ENCODE measurements at regions not wholly inside any gene's neighbourhood (a gene's known extent, or its start where the extent isn't known, plus 50 kb on each side); places are given as distances from the start of the nearest gene placed in this dataset.
"Not testable (repeated sequence)": the region's sequence is repeated elsewhere in the genome, so short reads cannot be mapped to it uniquely, and the experiment has no call there.

DNA sequence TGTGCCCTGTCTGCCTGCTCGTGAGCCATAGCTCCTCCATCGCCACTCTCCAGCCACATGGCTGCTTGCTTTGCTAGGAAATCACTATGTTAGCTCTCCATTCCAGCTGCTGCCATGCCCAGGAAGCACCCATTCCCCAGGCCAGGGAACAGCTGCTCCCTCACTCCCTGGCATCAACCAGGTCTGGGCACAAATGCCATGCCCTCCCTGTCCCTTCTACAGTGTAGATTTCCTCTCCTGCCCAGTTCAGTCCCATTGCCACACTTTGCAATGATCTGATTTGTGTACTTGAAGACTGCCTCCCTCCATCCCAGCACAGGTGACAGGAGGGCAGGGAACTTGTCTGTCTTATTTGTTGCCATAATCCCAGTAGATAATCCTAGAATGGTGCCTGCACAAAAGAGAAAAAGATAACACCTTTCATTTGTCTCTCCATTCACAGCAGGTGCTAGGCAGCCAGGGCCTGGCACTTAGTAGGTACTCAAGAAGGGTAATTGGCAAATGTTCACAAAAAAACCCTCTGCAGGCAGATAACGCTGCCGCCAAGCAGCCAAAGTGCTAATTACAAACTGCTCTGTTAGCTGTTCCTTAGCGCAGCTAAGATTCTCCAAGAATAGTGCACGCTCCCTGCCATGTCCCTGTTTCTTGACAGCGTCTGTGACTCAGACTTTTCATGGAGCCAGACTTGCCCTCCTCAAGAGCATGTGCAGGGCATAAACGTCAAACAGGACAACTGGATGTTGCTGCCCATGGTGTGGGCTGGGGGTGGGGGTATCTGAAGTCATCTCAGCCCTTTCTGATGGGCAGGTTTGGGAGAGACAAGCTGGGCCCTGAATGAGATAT is 69.1 kb downstream of the ARL6IP4 start:
- Mint-ChIP-seq H3K27me3 (ENCODE audit: unreplicated experiment) (no peaks in the 10 kb centered on the region), H3K27ac (ENCODE audit: unreplicated experiment) (no peak overlapping the region), H3K36me3 (ENCODE audit: insufficient read depth, unreplicated experiment) (no peaks in the 10 kb centered on the region), H3K4me3 (ENCODE audit: low read depth, unreplicated experiment) (no peak overlapping the region), H3K9me3 (ENCODE audit: low read depth, unreplicated experiment) (no peaks in the 10 kb centered on the region), H3K4me1 (ENCODE audit: low read depth, unreplicated experiment) (no peaks in the 10 kb centered on the region)
- CTCF ChIA-PET: interaction anchor here (0.5 to 0.6 kb wide), 2 partner anchors 112 to 227 kb away, joined by 3 read pairs; no protein-coding TSS in a partner anchor
- BruUV-seq (replicated peaks): no TSS peak
- intact Hi-C loops (cut with micrococcal nuclease; ENCODE audit: unreplicated experiment): no loop called here
- TF ChIP-seq, protein P1, sequence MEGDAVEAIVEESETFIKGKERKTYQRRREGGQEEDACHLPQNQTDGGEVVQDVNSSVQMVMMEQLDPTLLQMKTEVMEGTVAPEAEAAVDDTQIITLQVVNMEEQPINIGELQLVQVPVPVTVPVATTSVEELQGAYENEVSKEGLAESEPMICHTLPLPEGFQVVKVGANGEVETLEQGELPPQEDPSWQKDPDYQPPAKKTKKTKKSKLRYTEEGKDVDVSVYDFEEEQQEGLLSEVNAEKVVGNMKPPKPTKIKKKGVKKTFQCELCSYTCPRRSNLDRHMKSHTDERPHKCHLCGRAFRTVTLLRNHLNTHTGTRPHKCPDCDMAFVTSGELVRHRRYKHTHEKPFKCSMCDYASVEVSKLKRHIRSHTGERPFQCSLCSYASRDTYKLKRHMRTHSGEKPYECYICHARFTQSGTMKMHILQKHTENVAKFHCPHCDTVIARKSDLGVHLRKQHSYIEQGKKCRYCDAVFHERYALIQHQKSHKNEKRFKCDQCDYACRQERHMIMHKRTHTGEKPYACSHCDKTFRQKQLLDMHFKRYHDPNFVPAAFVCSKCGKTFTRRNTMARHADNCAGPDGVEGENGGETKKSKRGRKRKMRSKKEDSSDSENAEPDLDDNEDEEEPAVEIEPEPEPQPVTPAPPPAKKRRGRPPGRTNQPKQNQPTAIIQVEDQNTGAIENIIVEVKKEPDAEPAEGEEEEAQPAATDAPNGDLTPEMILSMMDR (IDR thresholded peaks at IDR 0.05; ENCODE audit: unreplicated experiment): no peak
- no peak for DNase-seq

DNA sequence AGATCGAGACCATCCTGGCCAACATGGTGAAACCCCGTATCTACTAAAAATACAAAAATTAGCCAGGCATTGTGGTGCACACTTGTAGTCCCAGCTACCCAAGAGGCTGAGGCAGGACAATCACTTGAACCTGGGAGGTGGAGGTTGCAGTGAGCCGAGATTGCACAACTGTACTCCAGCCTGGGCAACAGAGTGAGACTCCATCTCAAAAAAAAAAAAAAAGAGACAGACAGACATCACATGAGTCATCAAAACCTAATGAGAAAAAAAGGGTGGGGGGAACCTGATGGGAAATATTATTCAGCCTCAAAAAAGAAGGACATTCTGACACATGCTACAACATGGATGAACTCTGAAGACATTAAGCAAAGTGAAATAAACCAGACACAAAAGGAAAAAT is 67.4 kb downstream of the ARL6IP4 start:
- H3K9me3 Mint-ChIP-seq (ENCODE audit: low read depth, unreplicated experiment); DNase-seq; H3K36me3 Mint-ChIP-seq (ENCODE audit: insufficient read depth, unreplicated experiment); H3K27me3 Mint-ChIP-seq (ENCODE audit: unreplicated experiment); BruUV-seq (replicated peaks); H3K27ac Mint-ChIP-seq (ENCODE audit: unreplicated experiment); H3K4me3 Mint-ChIP-seq (ENCODE audit: low read depth, unreplicated experiment); intact Hi-C loops (cut with micrococcal nuclease; ENCODE audit: unreplicated experiment); H3K4me1 Mint-ChIP-seq (ENCODE audit: low read depth, unreplicated experiment): not testable (repeated sequence)
- CTCF ChIA-PET: interaction anchor here (0.7 kb wide), 1 partner anchor 66 kb away, joined by 6 read pairs; no protein-coding TSS in a partner anchor

GRCh38 chr12:123047289-123047688 is 66.8 kb downstream of the ARL6IP4 start:
- H3K27ac Mint-ChIP-seq (ENCODE audit: unreplicated experiment): no peak overlapping the region
- no TSS peak for BruUV-seq (replicated peaks)
- intact Hi-C loops (cut with micrococcal nuclease; ENCODE audit: unreplicated experiment): no loop called here
- H3K4me3 Mint-ChIP-seq (ENCODE audit: low read depth, unreplicated experiment): no peak overlapping the region
- CTCF ChIA-PET: interaction anchor here (0.7 kb wide), 1 partner anchor 100 kb away, joined by 3 read pairs; no protein-coding TSS in a partner anchor
- H3K27me3 Mint-ChIP-seq (ENCODE audit: unreplicated experiment): no peaks in the 10 kb centered on the region
- H3K36me3 Mint-ChIP-seq (ENCODE audit: insufficient read depth, unreplicated experiment): no peaks in the 10 kb centered on the region
- H3K9me3 Mint-ChIP-seq (ENCODE audit: low read depth, unreplicated experiment): no peaks in the 10 kb centered on the region
- H3K4me1 Mint-ChIP-seq (ENCODE audit: low read depth, unreplicated experiment): no peaks in the 10 kb centered on the region
- no peak for DNase-seq
- TF ChIP-seq, protein P1 (IDR thresholded peaks at IDR 0.05; ENCODE audit: unreplicated experiment): no peak

DNA sequence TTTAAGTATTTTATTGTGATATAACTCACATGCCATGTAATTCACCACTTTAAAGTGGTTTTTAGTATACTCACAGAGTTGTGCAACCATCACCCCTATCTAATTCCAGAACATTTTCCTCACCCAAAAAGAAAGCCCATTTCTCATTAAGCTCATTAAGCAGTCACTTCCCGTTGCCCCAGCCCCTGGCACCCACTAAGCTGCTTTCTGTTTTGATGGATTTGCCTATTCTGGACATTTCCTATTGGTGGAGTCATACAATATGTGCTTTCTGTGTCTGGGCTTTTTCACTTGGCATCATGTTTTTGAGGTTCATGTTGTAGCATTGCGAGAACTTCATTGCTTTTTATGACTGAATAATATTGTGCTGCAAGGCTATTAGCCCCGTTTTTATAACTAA is 66.0 kb downstream of the ARL6IP4 start:
- Mint-ChIP-seq H3K9me3 (ENCODE audit: low read depth, unreplicated experiment) (no peaks in the 10 kb centered on the region), H3K4me3 (ENCODE audit: low read depth, unreplicated experiment) (no peak overlapping the region)
- no TSS peak for BruUV-seq (replicated peaks)

More for the DNA sequence above, 66.0 kb downstream of the ARL6IP4 start:
- CTCF ChIA-PET: interaction anchor here (0.7 kb wide), 1 partner anchor 99 kb away, joined by 3 read pairs; no protein-coding TSS in a partner anchor
- Mint-ChIP-seq H3K4me1 (ENCODE audit: low read depth, unreplicated experiment) (no peaks in the 10 kb centered on the region), H3K27me3 (ENCODE audit: unreplicated experiment) (no peaks in the 10 kb centered on the region), H3K27ac (ENCODE audit: unreplicated experiment) (no peak overlapping the region), H3K36me3 (ENCODE audit: insufficient read depth, unreplicated experiment) (no peaks in the 10 kb centered on the region)
- TF ChIP-seq, protein P1 (IDR thresholded peaks at IDR 0.05; ENCODE audit: unreplicated experiment): no peak
- intact Hi-C loops (cut with micrococcal nuclease; ENCODE audit: unreplicated experiment): no loop called here
- DNase-seq: no peak
